ENCODE measurements at regions not wholly inside any gene's neighbourhood (a gene's known extent, or its start where the extent isn't known, plus 50 kb on each side); places are given as distances from the start of the nearest gene placed in this dataset.

DNA sequence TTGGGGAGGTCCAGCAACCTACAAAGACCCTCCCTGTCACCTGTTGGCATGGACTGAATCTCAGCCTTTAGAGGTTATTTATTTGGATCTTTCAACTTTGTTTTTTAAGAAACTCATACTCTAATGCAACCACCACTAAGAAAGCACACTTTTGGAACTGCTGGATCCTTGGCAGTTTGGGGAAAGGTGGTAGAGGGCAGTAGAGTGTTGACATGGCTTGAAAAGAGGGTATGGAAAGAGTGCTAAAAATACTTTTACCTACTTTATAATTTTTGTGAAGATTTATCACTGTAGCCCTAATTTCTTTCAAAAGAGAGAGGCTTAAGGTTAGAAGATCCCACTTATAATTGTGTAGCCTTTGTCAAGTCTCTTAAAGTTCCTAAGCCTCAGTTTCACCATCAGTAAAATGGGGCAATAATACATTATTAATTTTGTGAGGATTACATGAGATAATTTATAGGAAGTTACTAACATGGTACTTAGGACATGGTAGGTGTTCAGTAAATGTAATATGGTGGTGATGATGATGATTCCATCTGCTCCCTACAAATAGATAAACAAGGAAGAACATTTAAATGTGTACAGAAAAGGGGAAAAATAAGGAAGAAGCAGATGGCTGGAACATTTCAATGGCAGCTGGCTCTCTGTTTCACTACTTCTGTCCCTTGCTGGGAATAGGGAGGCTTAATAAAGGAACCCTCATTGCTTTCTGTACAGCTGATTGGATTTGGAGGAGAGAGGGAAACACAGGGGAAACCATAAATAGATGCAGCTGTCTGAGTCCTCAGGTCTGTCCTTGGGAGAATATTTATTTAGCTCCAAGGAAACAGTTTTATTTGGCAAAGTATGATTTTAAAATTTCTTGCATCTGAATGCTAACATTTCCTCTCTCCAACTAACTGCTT lies 208.4 kb upstream of the ADAMTS9 start:
- TF ChIP-seq, protein P1, sequence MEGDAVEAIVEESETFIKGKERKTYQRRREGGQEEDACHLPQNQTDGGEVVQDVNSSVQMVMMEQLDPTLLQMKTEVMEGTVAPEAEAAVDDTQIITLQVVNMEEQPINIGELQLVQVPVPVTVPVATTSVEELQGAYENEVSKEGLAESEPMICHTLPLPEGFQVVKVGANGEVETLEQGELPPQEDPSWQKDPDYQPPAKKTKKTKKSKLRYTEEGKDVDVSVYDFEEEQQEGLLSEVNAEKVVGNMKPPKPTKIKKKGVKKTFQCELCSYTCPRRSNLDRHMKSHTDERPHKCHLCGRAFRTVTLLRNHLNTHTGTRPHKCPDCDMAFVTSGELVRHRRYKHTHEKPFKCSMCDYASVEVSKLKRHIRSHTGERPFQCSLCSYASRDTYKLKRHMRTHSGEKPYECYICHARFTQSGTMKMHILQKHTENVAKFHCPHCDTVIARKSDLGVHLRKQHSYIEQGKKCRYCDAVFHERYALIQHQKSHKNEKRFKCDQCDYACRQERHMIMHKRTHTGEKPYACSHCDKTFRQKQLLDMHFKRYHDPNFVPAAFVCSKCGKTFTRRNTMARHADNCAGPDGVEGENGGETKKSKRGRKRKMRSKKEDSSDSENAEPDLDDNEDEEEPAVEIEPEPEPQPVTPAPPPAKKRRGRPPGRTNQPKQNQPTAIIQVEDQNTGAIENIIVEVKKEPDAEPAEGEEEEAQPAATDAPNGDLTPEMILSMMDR (IDR thresholded peaks at IDR 0.05; ENCODE audit: insufficient read depth, low read length): no peak
- H3K4me3 ChIP-seq (ENCODE audit: low read depth, low read length): no peak overlapping the region
- no peak for DNase-seq (ENCODE audit: low read depth)

DNA sequence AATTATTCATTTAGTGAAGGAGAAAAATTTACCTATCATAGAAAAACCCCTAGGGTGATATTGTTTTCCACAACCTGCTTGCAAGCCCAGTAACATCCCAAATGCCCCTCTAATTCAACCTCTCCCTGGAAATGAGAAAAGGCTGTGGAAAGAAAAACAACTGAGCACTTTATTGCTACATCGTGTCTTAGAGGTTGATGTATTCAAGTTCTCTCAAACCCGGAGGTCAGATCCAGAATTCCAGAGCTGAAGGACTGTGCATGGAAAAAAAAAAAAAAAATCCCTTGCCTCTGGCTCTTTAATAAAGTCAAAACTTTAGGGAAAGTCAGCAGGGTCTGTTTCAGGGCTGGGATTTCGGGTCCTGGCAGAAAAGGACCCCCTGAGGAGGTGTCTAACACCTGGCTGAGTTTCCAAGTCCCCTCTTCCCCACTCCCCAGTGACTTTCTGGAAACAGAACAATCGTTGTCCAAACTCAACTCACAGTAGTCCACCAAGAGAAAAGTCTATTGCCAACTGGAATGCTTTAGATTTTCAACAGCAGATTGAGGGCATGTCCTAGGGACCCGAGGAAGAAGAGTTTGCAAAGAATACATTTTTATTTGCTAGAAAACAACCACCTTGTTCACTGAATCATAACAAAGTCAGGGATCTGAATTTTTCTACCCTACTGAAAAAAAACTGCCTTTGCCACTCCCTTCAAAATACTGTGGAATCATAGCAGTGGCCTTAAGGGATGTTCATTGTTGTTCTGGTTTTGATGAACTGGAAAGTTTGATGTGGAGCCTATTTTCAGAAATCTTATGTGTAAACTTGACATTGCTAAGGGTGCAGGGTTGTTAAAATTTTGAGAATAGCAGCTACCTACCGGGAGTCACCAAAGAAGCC lies 207.5 kb upstream of the ADAMTS9 start:
- TF ChIP-seq, protein P1 (IDR thresholded peaks at IDR 0.05; ENCODE audit: insufficient read depth, low read length): no peak

DNA sequence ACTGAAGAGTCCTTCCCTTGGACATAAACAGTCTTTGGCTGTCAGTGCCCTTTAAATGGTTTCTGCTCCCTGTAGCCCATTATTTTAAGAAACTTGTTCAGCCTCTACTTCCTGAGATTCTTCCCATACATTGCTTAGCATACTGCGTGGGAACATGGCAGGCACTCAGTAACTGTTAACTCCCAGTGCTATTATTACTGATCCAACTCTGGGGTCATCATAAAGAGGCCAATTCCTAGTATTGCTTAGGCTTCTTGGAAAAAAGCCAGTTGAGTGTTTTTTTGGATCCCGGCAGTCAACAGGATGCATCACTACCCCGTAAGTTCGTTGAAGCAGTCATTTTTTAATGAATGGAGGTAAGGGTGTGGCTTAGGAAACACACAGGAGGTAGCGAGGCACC lies 206.2 kb upstream of the ADAMTS9 start:
- TF ChIP-seq, protein P1 (IDR thresholded peaks at IDR 0.05; ENCODE audit: insufficient read depth, low read length): no peak

More for the DNA sequence above, 207.5 kb upstream of the ADAMTS9 start:
- no peak overlapping the region for H3K4me3 ChIP-seq (ENCODE audit: low read depth, low read length)
- DNase-seq (ENCODE audit: low read depth): no peak

GRCh38 chr3:64892671-64893309 lies 205.0 kb upstream of the ADAMTS9 start:
- H3K4me3 ChIP-seq (ENCODE audit: low read depth, low read length): no peak overlapping the region
- DNase-seq (ENCODE audit: low read depth): no peak
- TF ChIP-seq, protein P1 (IDR thresholded peaks at IDR 0.05; ENCODE audit: insufficient read depth, low read length): no peak

More for the DNA sequence above, 206.2 kb upstream of the ADAMTS9 start:
- no peak overlapping the region for H3K4me3 ChIP-seq (ENCODE audit: low read depth, low read length)
- DNase-seq (ENCODE audit: low read depth): no peak

- TF ChIP-seq, protein P1 (IDR thresholded peaks at IDR 0.05; ENCODE audit: insufficient read depth, low read length): no peak
- no peak for DNase-seq (ENCODE audit: low read depth)
- H3K4me3 ChIP-seq (ENCODE audit: low read depth, low read length): no peak overlapping the region
Measured at GRCh38 chr3:64891021-64891420, 203.2 kb upstream of the ADAMTS9 start.

DNA sequence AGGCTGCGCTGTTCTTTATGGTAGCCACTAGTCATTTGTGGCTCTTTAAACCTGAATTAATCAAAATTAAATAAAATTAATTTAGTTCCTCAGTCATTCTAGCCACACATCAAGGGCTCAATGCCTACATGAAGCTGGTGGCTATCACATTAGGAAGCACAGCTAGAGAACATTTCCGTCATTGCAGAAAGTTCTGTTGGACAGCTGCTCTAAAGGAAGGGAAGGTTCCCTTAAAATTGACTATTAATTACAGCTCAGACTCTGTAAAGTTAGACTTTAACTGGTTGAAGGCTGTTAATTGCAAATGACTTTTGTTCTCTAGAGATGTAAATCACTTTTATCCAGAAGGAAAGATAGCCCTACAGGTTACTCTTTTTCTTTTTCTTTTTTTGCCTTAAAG lies 202.7 kb upstream of the ADAMTS9 start:
- no peak overlapping the region for H3K4me3 ChIP-seq (ENCODE audit: low read depth, low read length)
- TF ChIP-seq, protein P1 (IDR thresholded peaks at IDR 0.05; ENCODE audit: insufficient read depth, low read length): no peak
- DNase-seq (ENCODE audit: low read depth): no peak

Data from fibroblast of the aortic adventitia (primary cell).